Lower leg skin (tissue), 4 donors: ENCODE measurements at regions not wholly inside any gene's neighbourhood (a gene's known extent, or its start where the extent isn't known, plus 50 kb on each side); places are given as distances from the start of the nearest gene placed in this dataset.

ENCODE experiments used
- DNase-seq, 2 donors: peaks; one replicate each; pipeline ENCODE4 v3.0.0-alpha.2; 2019; ENCODE audit warnings: low spot score in 2 of 2
- H3K4me3 ChIP-seq: fragments of 200-600 bp; sonication (generic); 2 replicates; pipeline ENCODE4 v1.5.1; 2017; ENCODE audit warnings: mild to moderate bottlenecking, low read depth; ENCODE audit not compliant: poor library complexity, severe bottlenecking
- CTCF ChIP-seq, 3 donors: fragments of 450-650 bp; IDR thresholded peaks; one replicate each; pipeline ENCODE4 v1.5.1; 2016; ENCODE audit warnings: antibody characterized with exemption in 3 of 3, mild to moderate bottlenecking in 3 of 3, moderate library complexity in 2 of 3
- POLR2A ChIP-seq, 2 donors: fragments of 450-650 bp; IDR thresholded peaks; one replicate each; pipeline ENCODE4 v1.6.1; 2016 to 2017; ENCODE audit warnings: antibody characterized with exemption in 2 of 2, mild to moderate bottlenecking in 1 of 2, moderate library complexity in 1 of 2
- WGBS, 2 donors: methylation state at CpG; one replicate each; pipeline ENCODE4 v1.1.5; 2018; 5-methylcytosine and 5-hydroxymethylcytosine counted together
- intact Hi-C: fragments of 100-400 bp; cut with DNase I; formaldehyde crosslinking; loops from one replicate; pipeline ENCODE4 v1.15.0; 2023; ENCODE audit warnings: low total_unique reads

- no peak overlapping the region for H3K4me3 ChIP-seq
- DNase-seq, result no peak
- TF ChIP-seq POLR2A (IDR thresholded peaks at IDR 0.05) (no peak), CTCF (IDR thresholded peaks at IDR 0.05) (no peak)
- intact Hi-C loops, result no loop called here
- WGBS, 2 donors, result 77 to 84% methylated on average over 7 of the region's 7 CpGs
Measured at GRCh38 chr7:33725111-33726025, 180.0 kb upstream of the BMPER start.

GRCh38 chr7:33726582-33726981 is 178.8 kb upstream of the BMPER start:
- intact Hi-C loops, result no loop called here
- no peak for TF ChIP-seq CTCF (IDR thresholded peaks at IDR 0.05)
- TF ChIP-seq POLR2A (IDR thresholded peaks at IDR 0.05), result no peak
- WGBS, 2 donors, result 81 to 83% methylated on average over 5 of the region's 5 CpGs
- no peak overlapping the region for H3K4me3 ChIP-seq
- no peak for DNase-seq

GRCh38 chr7:33727315-33727714 is 178.0 kb upstream of the BMPER start:
- intact Hi-C loops, result no loop called here
- no peak overlapping the region for H3K4me3 ChIP-seq
- WGBS, 2 donors, result 82 to 90% methylated on average over 11 of the region's 11 CpGs
- DNase-seq, result no peak
- TF ChIP-seq CTCF (IDR thresholded peaks at IDR 0.05) (no peak), POLR2A (IDR thresholded peaks at IDR 0.05) (no peak)

GRCh38 chr7:33728873-33729551 is 176.3 kb upstream of the BMPER start:
- no peak for DNase-seq
- no peak overlapping the region for H3K4me3 ChIP-seq
- intact Hi-C loops, result no loop called here
- no peak for TF ChIP-seq CTCF (IDR thresholded peaks at IDR 0.05)
- no peak for TF ChIP-seq POLR2A (IDR thresholded peaks at IDR 0.05)
- 94 to 95% methylated on average over 16 of the region's 16 CpGs for WGBS, 2 donors

GRCh38 chr7:33729726-33730125 is 175.6 kb upstream of the BMPER start:
- TF ChIP-seq CTCF (IDR thresholded peaks at IDR 0.05), result no peak
- no peak for TF ChIP-seq POLR2A (IDR thresholded peaks at IDR 0.05)
- intact Hi-C loops, result no loop called here
- DNase-seq, result no peak
- no peak overlapping the region for H3K4me3 ChIP-seq
- 59 to 68% methylated on average over 3 of the region's 3 CpGs for WGBS, 2 donors
